HepG2 (cell line): ENCODE measurements at regions not wholly inside any gene's neighbourhood (a gene's known extent, or its start where the extent isn't known, plus 50 kb on each side); places are given as distances from the start of the nearest gene placed in this dataset.
A peak's percentile ranks its signal among the peaks of the same experiment; 100 is the strongest.

Experiments
- ATAC-seq: fragments of 200-7000 bp; cut with Tn5 transposase; 3 replicates; pipeline ENCODE4 v1.9.1; 2020; ENCODE audit warnings: mild to moderate bottlenecking, moderate library complexity
- BruUV-seq: library from RNA; stranded (reverse); fragments of 400-500 nt; replicated peaks from 2 replicates; lab custom pipeline; 2021; lab: Mats Ljungman, UMichigan
- CTCF ChIA-PET: fragments of 300-600 bp; formaldehyde crosslinking; extraction: SDS; loops from one replicate; lab custom pipeline; 2021; ENCODE audit warnings: low total read pairs, inconsistent platforms, low intra/inter-chr PET ratio; lab: Yijun Ruan, JAX
- POLR2A ChIA-PET: fragments of 350-600 bp; sonication (Branson Sonifier 250); formaldehyde crosslinking; loops from one replicate; lab custom pipeline; 2020; ENCODE audit warnings: antibody characterized with exemption, inconsistent platforms; lab: Yijun Ruan, JAX
- DNase-seq: peaks from one replicate; pipeline ENCODE4 v3.0.0-alpha.2; 2015; ENCODE audit warnings: low spot score
- FAIRE-seq: peaks from 3 replicates; lab custom pipeline; 2011; peaks lifted over from hg19 to GRCh38; lab: Jason Lieb, UNC
- H2AFZ ChIP-seq: one replicate; pipeline ENCODE4 v1.6.1; 2011; ENCODE audit warnings: low read length, inconsistent platforms
- H3K27ac ChIP-seq: fragments of 300-600 bp; 3 replicates; pipeline ENCODE4 v1.8.0; 2011; ENCODE audit warnings: mixed run types, mild to moderate bottlenecking, mixed read lengths, low read length, inconsistent platforms; ENCODE audit not compliant: insufficient read depth; ENCODE audit errors: extremely low read length
- H3K27me3 ChIP-seq, 2 experiments: fragments of 200-600 bp in 1 of 2; 2 replicates in 1 of 2; 3 replicates in 1 of 2; pipeline versions ENCODE4 v1.6.0 to v1.8.0; 2011; ENCODE audit warnings: low read length in 2 of 2, mild to moderate bottlenecking in 2 of 2, moderate library complexity in 2 of 2, inconsistent platforms in 1 of 2; ENCODE audit not compliant: insufficient read depth in 2 of 2, control insufficient read depth in 1 of 2
- H3K36me3 ChIP-seq, 2 experiments: fragments of 200-600 bp in 1 of 2; replicated peaks in 1 of 2; 2 replicates in 1 of 2; 3 replicates in 1 of 2; pipeline versions ENCODE4 v1.5.1 to v1.8.0; 2011; ENCODE audit warnings: low read length in 2 of 2, inconsistent platforms in 1 of 2; ENCODE audit not compliant: insufficient read depth in 2 of 2, control insufficient read depth in 1 of 2
- H3K4me1 ChIP-seq: 2 replicates; pipeline ENCODE4 v1.5.1; 2012; ENCODE audit warnings: low read length, inconsistent platforms; ENCODE audit not compliant: insufficient read depth
- H3K4me2 ChIP-seq: 2 replicates; pipeline ENCODE4 v1.6.0; 2011; ENCODE audit warnings: low read depth, low read length, inconsistent platforms
- H3K4me3 ChIP-seq, 3 experiments: fragments of 200-600 bp in 1 of 3; sonication (generic), shearing (Covaris generic) in 1 of 3; replicated peaks in 1 of 3; 2 replicates each; pipeline ENCODE4 v1.5.1; 2011 to 2016; ENCODE audit warnings: low read length in 3 of 3, inconsistent platforms in 2 of 3, low read depth in 2 of 3, mild to moderate bottlenecking in 2 of 3, control low read depth in 1 of 3, mixed read lengths in 1 of 3; ENCODE audit not compliant: insufficient read depth in 1 of 3
- H3K79me2 ChIP-seq: one replicate; pipeline ENCODE4 v1.6.1; 2011; ENCODE audit warnings: low read length, inconsistent platforms; ENCODE audit not compliant: insufficient read depth
- H3K9ac ChIP-seq: 2 replicates; pipeline ENCODE4 v1.6.0; 2011; ENCODE audit warnings: mild to moderate bottlenecking, low read depth, low read length, inconsistent platforms; ENCODE audit not compliant: insufficient read depth
- H3K9me3 ChIP-seq: 2 replicates; pipeline ENCODE4 v1.5.1; 2012; ENCODE audit warnings: mild to moderate bottlenecking, low read length
- H4K20me1 ChIP-seq: 2 replicates; pipeline ENCODE4 v1.6.0; 2011; ENCODE audit warnings: inconsistent platforms, mild to moderate bottlenecking, low read length, moderate library complexity; ENCODE audit not compliant: insufficient read depth
- FOXA1 ChIP-seq, 2 experiments: fragments of 450-650 bp in 1 of 2; sonication (generic) in 1 of 2; formaldehyde crosslinking in 1 of 2; IDR thresholded peaks; 2 replicates each; pipeline versions ENCODE4 v1.4.0 to v1.6.1; 2016 to 2020; ENCODE audit warnings: missing genetic modification reagents in 1 of 2
- GZF1 ChIP-seq: sonication (generic); formaldehyde crosslinking; IDR thresholded peaks from 2 replicates; pipeline ENCODE4 v1.5.1; 2020; ENCODE audit warnings: mild to moderate bottlenecking, missing genetic modification reagents
- MIXL1 ChIP-seq: IDR thresholded peaks from 2 replicates; pipeline ENCODE4 v1.6.1; 2016
- SALL1 ChIP-seq: sonication (generic); formaldehyde crosslinking; IDR thresholded peaks from 2 replicates; pipeline ENCODE4 v1.8.0; 2022; ENCODE audit warnings: mild to moderate bottlenecking, missing genetic modification reagents
- ZNF772 ChIP-seq: sonication (generic); formaldehyde crosslinking; IDR thresholded peaks from 2 replicates; pipeline ENCODE4 v1.5.0; 2020; ENCODE audit warnings: mild to moderate bottlenecking, missing genetic modification reagents
- ZNF891 ChIP-seq: sonication (generic); formaldehyde crosslinking; IDR thresholded peaks from 2 replicates; pipeline ENCODE4 v1.5.0; 2020; ENCODE audit warnings: mild to moderate bottlenecking, missing genetic modification reagents
- WGBS: methylation state at CpG from one replicate; pipeline ENCODE4 v1.1.6; 2017; ENCODE audit warnings: low lambda C conversion rate; 5-methylcytosine and 5-hydroxymethylcytosine counted together
- in situ Hi-C: cut with HindIII; loops from 2 replicates; pipeline ENCODE4 v1.10.0; 2017; ENCODE audit warnings: low pct_unique_long_range_greater_than_20kb; ENCODE audit not compliant: extremely low pct_ligation_motif_present
- intact Hi-C: fragments of 100-400 bp; cut with micrococcal nuclease; formaldehyde crosslinking; loops from one replicate; pipeline ENCODE4 v1.10.0; 2022; ENCODE audit not compliant: unreplicated experiment
- TF ChIP-seq, protein P1 (sequence below), 2 experiments: sonication (generic) in 1 of 2; formaldehyde crosslinking in 1 of 2; IDR thresholded peaks; 2 replicates each; pipeline versions ENCODE4 v1.4.0 to v1.6.1; 2018 to 2020; ENCODE audit warnings: missing genetic modification reagents in 2 of 2, borderline replicate concordance in 1 of 2, low read depth in 1 of 2, mild to moderate bottlenecking in 1 of 2, missing biosample characterization in 1 of 2
- TF ChIP-seq, protein P2 (sequence below): sonication (generic); IDR thresholded peaks from 2 replicates; pipeline ENCODE4 v1.6.1; 2016; ENCODE audit warnings: low read depth, borderline replicate concordance
- TF ChIP-seq, protein P3 (sequence below): sonication (generic); formaldehyde crosslinking; IDR thresholded peaks from 2 replicates; pipeline ENCODE4 v1.4.0; 2020; ENCODE audit warnings: missing genetic modification reagents
- TF ChIP-seq, protein P4 (sequence below): sonication (generic); formaldehyde crosslinking; IDR thresholded peaks from 2 replicates; pipeline ENCODE4 v1.4.0; 2020; ENCODE audit warnings: missing genetic modification reagents
- TF ChIP-seq, protein P5 (sequence below): IDR thresholded peaks from 2 replicates; pipeline ENCODE4 v1.6.1; 2016; ENCODE audit warnings: low read depth, borderline replicate concordance

DNA sequence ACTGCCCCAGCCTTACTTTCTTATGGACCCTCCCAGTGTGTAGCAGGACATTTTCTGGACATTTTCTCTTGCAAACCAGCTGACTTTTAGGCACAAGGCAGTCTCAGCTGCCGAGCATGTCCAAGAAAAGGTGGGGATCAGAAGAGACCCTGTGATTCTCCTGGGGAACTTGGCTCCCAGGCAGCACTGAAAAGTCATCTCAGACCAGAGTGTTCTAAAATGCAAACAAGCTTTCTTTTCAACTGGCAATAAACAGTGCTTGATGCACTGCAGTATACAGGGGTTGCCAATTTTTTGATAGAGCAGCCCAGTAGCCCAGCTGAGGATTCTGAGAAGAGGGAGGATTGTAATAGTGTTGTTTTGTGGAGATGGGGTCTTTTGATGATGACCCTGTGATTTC is 168.0 kb upstream of the PHYHIPL start:
- Histone ChIP-seq H3K36me3 (no peaks in the 10 kb centered on the region), H3K79me2 (no peaks in the 10 kb centered on the region), H3K4me1 (peaks cover 82% of the 10 kb centered on the region), H3K9ac (peak overlapping the region; percentile 33; the same call in 1 of the 2 replicates), H4K20me1 (no peaks in the 10 kb centered on the region), H2AFZ (no peak overlapping the region), H3K9me3 (no peaks in the 10 kb centered on the region), H3K4me2 (peak overlapping the region; percentile 69), H3K27me3 (no peaks in the 10 kb centered on the region), H3K27ac (peak overlapping the region; percentile 87), H3K4me3 (no peak overlapping the region)
- ATAC-seq: peak; percentile 8; the same call in 1 of the 3 replicates
- in situ Hi-C loops: no loop called here
- WGBS: 62% methylated on average over 1 of the region's 1 CpG
- DNase-seq: no peak
- CTCF ChIA-PET: interaction anchor here (0.6 kb wide), 1 partner anchor 50 kb away, joined by 3 read pairs; no protein-coding TSS in a partner anchor
- FAIRE-seq: no peak
- BruUV-seq: no TSS peak
- POLR2A ChIA-PET: interaction anchor here (1.0 to 5.4 kb wide), 9 partner anchors 8 to 168 kb away, joined by 3 to 136 read pairs (median 10); partner anchors contain the start of gene PHYHIPL
- intact Hi-C loops: loop anchor here (5.0 kb wide), 1 partner anchor 49 kb away; no protein-coding TSS in a partner anchor
- TF ChIP-seq FOXA1 (IDR thresholded peaks at IDR 0.05): no peak
- TF ChIP-seq FOXA1 (CRISPR knock-in tag; IDR thresholded peaks at IDR 0.05): 0 out of 2 replicates have a peak, but pooled peaks have one; percentile 5
- TF ChIP-seq SALL1 (CRISPR knock-in tag): peak; percentile 7; the same call in 1 of the 2 replicates
- TF ChIP-seq, protein P1, sequence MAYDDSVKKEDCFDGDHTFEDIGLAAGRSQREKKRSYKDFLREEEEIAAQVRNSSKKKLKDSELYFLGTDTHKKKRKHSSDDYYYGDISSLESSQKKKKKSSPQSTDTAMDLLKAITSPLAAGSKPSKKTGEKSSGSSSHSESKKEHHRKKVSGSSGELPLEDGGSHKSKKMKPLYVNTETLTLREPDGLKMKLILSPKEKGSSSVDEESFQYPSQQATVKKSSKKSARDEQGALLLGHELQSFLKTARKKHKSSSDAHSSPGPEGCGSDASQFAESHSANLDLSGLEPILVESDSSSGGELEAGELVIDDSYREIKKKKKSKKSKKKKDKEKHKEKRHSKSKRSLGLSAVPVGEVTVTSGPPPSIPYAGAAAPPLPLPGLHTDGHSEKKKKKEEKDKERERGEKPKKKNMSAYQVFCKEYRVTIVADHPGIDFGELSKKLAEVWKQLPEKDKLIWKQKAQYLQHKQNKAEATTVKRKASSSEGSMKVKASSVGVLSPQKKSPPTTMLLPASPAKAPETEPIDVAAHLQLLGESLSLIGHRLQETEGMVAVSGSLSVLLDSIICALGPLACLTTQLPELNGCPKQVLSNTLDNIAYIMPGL (CRISPR knock-in tag; IDR thresholded peaks at IDR 0.05; ENCODE audit: borderline replicate concordance in 1 of 2, low read depth in 1 of 2): no peak
- no peak for TF ChIP-seq MIXL1
- no peak for TF ChIP-seq ZNF772
- no peak for TF ChIP-seq GZF1
- TF ChIP-seq, protein P2, sequence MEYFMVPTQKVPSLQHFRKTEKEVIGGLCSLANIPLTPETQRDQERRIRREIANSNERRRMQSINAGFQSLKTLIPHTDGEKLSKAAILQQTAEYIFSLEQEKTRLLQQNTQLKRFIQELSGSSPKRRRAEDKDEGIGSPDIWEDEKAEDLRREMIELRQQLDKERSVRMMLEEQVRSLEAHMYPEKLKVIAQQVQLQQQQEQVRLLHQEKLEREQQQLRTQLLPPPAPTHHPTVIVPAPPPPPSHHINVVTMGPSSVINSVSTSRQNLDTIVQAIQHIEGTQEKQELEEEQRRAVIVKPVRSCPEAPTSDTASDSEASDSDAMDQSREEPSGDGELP: no peak
- TF ChIP-seq, protein P3, sequence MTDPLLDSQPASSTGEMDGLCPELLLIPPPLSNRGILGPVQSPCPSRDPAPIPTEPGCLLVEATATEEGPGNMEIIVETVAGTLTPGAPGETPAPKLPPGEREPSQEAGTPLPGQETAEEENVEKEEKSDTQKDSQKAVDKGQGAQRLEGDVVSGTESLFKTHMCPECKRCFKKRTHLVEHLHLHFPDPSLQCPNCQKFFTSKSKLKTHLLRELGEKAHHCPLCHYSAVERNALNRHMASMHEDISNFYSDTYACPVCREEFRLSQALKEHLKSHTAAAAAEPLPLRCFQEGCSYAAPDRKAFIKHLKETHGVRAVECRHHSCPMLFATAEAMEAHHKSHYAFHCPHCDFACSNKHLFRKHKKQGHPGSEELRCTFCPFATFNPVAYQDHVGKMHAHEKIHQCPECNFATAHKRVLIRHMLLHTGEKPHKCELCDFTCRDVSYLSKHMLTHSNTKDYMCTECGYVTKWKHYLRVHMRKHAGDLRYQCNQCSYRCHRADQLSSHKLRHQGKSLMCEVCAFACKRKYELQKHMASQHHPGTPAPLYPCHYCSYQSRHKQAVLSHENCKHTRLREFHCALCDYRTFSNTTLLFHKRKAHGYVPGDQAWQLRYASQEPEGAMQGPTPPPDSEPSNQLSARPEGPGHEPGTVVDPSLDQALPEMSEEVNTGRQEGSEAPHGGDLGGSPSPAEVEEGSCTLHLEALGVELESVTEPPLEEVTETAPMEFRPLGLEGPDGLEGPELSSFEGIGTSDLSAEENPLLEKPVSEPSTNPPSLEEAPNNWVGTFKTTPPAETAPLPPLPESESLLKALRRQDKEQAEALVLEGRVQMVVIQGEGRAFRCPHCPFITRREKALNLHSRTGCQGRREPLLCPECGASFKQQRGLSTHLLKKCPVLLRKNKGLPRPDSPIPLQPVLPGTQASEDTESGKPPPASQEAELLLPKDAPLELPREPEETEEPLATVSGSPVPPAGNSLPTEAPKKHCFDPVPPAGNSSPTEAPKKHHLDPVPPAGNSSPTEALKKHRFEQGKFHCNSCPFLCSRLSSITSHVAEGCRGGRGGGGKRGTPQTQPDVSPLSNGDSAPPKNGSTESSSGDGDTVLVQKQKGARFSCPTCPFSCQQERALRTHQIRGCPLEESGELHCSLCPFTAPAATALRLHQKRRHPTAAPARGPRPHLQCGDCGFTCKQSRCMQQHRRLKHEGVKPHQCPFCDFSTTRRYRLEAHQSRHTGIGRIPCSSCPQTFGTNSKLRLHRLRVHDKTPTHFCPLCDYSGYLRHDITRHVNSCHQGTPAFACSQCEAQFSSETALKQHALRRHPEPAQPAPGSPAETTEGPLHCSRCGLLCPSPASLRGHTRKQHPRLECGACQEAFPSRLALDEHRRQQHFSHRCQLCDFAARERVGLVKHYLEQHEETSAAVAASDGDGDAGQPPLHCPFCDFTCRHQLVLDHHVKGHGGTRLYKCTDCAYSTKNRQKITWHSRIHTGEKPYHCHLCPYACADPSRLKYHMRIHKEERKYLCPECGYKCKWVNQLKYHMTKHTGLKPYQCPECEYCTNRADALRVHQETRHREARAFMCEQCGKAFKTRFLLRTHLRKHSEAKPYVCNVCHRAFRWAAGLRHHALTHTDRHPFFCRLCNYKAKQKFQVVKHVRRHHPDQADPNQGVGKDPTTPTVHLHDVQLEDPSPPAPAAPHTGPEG (CRISPR knock-in tag): no peak
- no peak for TF ChIP-seq ZNF891 (CRISPR knock-in tag)
- TF ChIP-seq, protein P4, sequence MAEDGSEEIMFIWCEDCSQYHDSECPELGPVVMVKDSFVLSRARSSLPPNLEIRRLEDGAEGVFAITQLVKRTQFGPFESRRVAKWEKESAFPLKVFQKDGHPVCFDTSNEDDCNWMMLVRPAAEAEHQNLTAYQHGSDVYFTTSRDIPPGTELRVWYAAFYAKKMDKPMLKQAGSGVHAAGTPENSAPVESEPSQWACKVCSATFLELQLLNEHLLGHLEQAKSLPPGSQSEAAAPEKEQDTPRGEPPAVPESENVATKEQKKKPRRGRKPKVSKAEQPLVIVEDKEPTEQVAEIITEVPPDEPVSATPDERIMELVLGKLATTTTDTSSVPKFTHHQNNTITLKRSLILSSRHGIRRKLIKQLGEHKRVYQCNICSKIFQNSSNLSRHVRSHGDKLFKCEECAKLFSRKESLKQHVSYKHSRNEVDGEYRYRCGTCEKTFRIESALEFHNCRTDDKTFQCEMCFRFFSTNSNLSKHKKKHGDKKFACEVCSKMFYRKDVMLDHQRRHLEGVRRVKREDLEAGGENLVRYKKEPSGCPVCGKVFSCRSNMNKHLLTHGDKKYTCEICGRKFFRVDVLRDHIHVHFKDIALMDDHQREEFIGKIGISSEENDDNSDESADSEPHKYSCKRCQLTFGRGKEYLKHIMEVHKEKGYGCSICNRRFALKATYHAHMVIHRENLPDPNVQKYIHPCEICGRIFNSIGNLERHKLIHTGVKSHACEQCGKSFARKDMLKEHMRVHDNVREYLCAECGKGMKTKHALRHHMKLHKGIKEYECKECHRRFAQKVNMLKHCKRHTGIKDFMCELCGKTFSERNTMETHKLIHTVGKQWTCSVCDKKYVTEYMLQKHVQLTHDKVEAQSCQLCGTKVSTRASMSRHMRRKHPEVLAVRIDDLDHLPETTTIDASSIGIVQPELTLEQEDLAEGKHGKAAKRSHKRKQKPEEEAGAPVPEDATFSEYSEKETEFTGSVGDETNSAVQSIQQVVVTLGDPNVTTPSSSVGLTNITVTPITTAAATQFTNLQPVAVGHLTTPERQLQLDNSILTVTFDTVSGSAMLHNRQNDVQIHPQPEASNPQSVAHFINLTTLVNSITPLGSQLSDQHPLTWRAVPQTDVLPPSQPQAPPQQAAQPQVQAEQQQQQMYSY: no peak
- TF ChIP-seq, protein P5, sequence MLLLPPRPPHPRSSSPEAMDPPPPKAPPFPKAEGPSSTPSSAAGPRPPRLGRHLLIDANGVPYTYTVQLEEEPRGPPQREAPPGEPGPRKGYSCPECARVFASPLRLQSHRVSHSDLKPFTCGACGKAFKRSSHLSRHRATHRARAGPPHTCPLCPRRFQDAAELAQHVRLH (CRISPR knock-in tag): 0 out of 2 replicates have a peak, but pooled peaks have one; percentile 16
